Uterus (tissue), 3 donors: ENCODE measurements at regions not wholly inside any gene's neighbourhood (a gene's known extent, or its start where the extent isn't known, plus 50 kb on each side); places are given as distances from the start of the nearest gene placed in this dataset.

Experiments
- DNase-seq, 2 donors: peaks; one replicate each; pipeline ENCODE4 v3.0.0-alpha.2; 2019 to 2020
- H3K27ac ChIP-seq, 2 donors: fragments of 200-600 bp; sonication (generic); 1 replicate in 1 of 2; 2 replicates in 1 of 2; pipeline ENCODE4 v1.5.1; 2016 to 2018
- H3K27me3 ChIP-seq, 2 donors: fragments of 200-600 bp; sonication (generic); one replicate each; pipeline ENCODE4 v1.5.1; 2018 to 2019; ENCODE audit warnings: control low read depth in 1 of 2
- H3K36me3 ChIP-seq, 2 donors: fragments of 200-600 bp; sonication (generic); one replicate each; pipeline ENCODE4 v1.5.1; 2019; ENCODE audit warnings: control low read depth in 1 of 2
- H3K4me1 ChIP-seq, 2 donors: fragments of 200-600 bp; sonication (generic); one replicate each; pipeline ENCODE4 v1.5.1; 2018 to 2019; ENCODE audit warnings: control low read depth in 1 of 2
- H3K4me3 ChIP-seq, 2 donors: fragments of 200-600 bp; sonication (generic); 1 replicate in 1 of 2; 2 replicates in 1 of 2; pipeline ENCODE4 v1.5.1; 2018 to 2019; ENCODE audit warnings: mild to moderate bottlenecking in 1 of 2
- H3K9me3 ChIP-seq, 2 donors: fragments of 200-600 bp; sonication (generic); one replicate each; pipeline ENCODE4 v1.5.1; 2019; ENCODE audit warnings: control low read depth in 1 of 2
- CTCF ChIP-seq, 4 experiments: fragments of 200-600 bp in 2 of 4; fragments of 450-650 bp in 2 of 4; sonication (generic) in 2 of 4; IDR thresholded peaks; one replicate each; pipeline ENCODE4 v1.5.1; 2016 to 2019; ENCODE audit warnings: antibody characterized with exemption in 4 of 4, mild to moderate bottlenecking in 2 of 4, moderate library complexity in 1 of 4
- POLR2A ChIP-seq, 2 donors: fragments of 450-650 bp; IDR thresholded peaks; one replicate each; pipeline ENCODE4 v1.6.1; 2016; ENCODE audit warnings: antibody characterized with exemption in 2 of 2, mild to moderate bottlenecking in 1 of 2, moderate library complexity in 1 of 2
- intact Hi-C: fragments of 100-400 bp; cut with DNase I; formaldehyde crosslinking; loops from one replicate; pipeline ENCODE4 v1.15.1; 2023; ENCODE audit warnings: low total_unique reads
- donor health status: DM: yes; HTN: yes; CAD: no.

DNA sequence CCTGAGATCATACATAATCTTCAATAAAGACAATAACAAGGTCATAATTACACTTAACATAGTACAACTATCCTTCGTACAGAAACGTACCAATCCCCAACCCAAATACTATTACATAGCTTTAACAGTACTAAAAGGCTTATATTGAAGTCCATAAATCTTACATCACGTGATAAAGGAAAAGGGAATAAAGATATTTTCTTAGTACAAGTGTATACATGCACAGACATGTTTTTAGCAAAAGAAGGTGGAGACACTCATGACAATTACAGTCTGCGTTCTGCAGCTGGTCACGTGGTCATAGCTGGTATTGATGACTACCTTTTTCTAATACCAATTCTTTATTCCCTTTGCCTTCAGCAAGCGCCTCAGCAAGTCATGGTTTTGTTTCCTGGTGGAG is 464.5 kb upstream of the SLITRK5 start:
- intact Hi-C loops = no loop called here
- Histone ChIP-seq H3K4me1 (no peaks in the 10 kb centered on the region), H3K27ac (no peak overlapping the region), H3K27me3 (no peaks in the 10 kb centered on the region), H3K4me3 (no peak overlapping the region), H3K36me3 (no peaks in the 10 kb centered on the region), H3K9me3 (no peaks in the 10 kb centered on the region)
- DNase-seq = no peak
- TF ChIP-seq POLR2A (IDR thresholded peaks at IDR 0.05) (no peak), CTCF (IDR thresholded peaks at IDR 0.05) (no peak)

DNA sequence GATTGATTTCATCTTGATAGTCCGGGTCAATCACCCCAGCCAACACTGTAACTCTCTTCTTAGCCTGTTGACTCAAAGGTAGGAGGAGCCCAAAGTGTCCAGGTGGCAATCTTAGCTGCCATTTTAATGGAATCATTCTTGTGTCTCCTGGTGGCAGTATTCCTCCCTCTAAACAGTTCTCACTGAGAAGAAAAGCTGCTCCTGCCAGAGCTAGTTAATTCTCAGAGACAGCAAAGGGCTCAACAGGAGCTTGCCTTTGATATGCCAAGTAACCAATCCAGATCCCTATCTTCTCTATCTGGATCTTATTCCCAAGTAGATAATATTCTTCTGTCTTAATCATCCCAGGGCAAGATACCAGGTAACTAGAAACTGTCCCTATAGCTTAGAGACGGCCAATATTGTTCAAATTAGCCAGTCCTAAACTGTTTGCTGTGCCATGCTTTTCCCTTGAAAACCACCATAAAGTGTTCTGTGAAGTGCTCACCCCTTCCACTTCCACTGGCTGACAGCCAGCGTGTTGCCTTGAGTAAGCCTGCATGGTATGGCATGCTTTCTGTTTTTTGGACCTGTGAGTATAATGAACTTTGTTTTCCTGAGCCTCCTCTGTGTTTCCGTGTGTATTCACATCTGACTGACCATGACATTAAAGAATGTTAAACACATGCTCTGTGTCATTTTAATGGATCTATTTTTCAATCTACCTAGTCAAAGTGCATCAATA is 463.7 kb upstream of the SLITRK5 start:
- no peaks in the 10 kb centered on the region for H3K9me3 ChIP-seq
- H3K27me3 ChIP-seq = no peaks in the 10 kb centered on the region
- H3K4me3 ChIP-seq = no peak overlapping the region
- no peak overlapping the region for H3K27ac ChIP-seq
- TF ChIP-seq POLR2A (IDR thresholded peaks at IDR 0.05) (no peak), CTCF (IDR thresholded peaks at IDR 0.05) (no peak)
- H3K36me3 ChIP-seq = no peaks in the 10 kb centered on the region
- DNase-seq = no peak
- H3K4me1 ChIP-seq = no peaks in the 10 kb centered on the region
- intact Hi-C loops = no loop called here

DNA sequence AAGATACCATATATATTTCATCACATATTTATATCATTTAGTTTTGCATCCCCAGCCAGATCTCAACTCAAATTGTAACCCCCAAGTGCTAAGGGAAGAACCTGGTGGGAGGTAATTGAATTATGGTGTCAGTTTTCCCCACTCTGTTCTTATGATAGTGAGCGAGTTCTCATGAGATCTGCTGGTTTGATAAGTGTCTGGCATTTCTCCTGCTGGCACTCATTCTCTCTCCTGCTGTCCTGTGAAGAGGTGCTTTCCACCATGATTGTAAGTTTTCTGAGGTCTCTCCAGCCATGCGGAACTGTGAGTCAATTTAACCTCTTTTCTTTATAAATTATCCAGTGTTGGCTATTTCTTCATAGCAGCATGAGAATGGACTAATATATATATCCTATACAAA is 462.5 kb upstream of the SLITRK5 start:
- no peak for TF ChIP-seq CTCF (IDR thresholded peaks at IDR 0.05)
- no peak for TF ChIP-seq POLR2A (IDR thresholded peaks at IDR 0.05)

GRCh38 chr13:87234981-87235380 is 436.2 kb upstream of the SLITRK5 start:
- Histone ChIP-seq H3K36me3 (no peaks in the 10 kb centered on the region), H3K9me3 (no peaks in the 10 kb centered on the region), H3K27me3 (peaks cover 0 to 5% of the 10 kb centered on the region in 2 donors), H3K4me1 (no peaks in the 10 kb centered on the region), H3K4me3 (no peak overlapping the region), H3K27ac (no peak overlapping the region)
- intact Hi-C loops = no loop called here
- DNase-seq = no peak
- TF ChIP-seq POLR2A (IDR thresholded peaks at IDR 0.05) (no peak), CTCF (IDR thresholded peaks at IDR 0.05) (no peak)

More for the DNA sequence above, 462.5 kb upstream of the SLITRK5 start:
- Histone ChIP-seq H3K4me1 (no peaks in the 10 kb centered on the region), H3K4me3 (no peak overlapping the region), H3K9me3 (no peaks in the 10 kb centered on the region), H3K36me3 (no peaks in the 10 kb centered on the region), H3K27me3 (no peaks in the 10 kb centered on the region), H3K27ac (no peak overlapping the region)
- intact Hi-C loops = no loop called here
- DNase-seq = no peak

GRCh38 chr13:87235621-87236020 is 435.6 kb upstream of the SLITRK5 start:
- Histone ChIP-seq H3K4me1 (no peaks in the 10 kb centered on the region), H3K27ac (no peak overlapping the region), H3K4me3 (no peak overlapping the region), H3K36me3 (no peaks in the 10 kb centered on the region), H3K27me3 (peaks cover 0 to 7% of the 10 kb centered on the region in 2 donors), H3K9me3 (no peaks in the 10 kb centered on the region)
- no peak for DNase-seq
- intact Hi-C loops = no loop called here
- TF ChIP-seq CTCF (IDR thresholded peaks at IDR 0.05) = no peak
- TF ChIP-seq POLR2A (IDR thresholded peaks at IDR 0.05) = no peak
